NCI-H2196 (cell line): ENCODE measurements at regions not wholly inside any gene's neighbourhood (a gene's known extent, or its start where the extent isn't known, plus 50 kb on each side); places are given as distances from the start of the nearest gene placed in this dataset.
"Not testable (repeated sequence)": the region's sequence is repeated elsewhere in the genome, so short reads cannot be mapped to it uniquely, and the experiment has no call there.

Source experiments
- DNase-seq: peaks from one replicate; lab custom pipeline; 2025; ENCODE audit not compliant: unreplicated experiment; lab: John Stamatoyannopoulos, UW

- no peak for DNase-seq
These were observed 162.5 kb downstream of the PRL start for GRCh38 chr6:22134308-22134707.

- DNase-seq = no peak
These were observed 161.4 kb downstream of the PRL start for GRCh38 chr6:22135395-22135794.

- DNase-seq = not testable (repeated sequence)
These were observed 156.1 kb downstream of the PRL start for GRCh38 chr6:22140736-22141135.

- peak; percentile 95 for DNase-seq
These were observed 155.5 kb downstream of the PRL start for GRCh38 chr6:22141241-22141745.

GRCh38 chr6:22142856-22143255 lies 154.0 kb downstream of the PRL start:
- DNase-seq = no peak

GRCh38 chr6:22145376-22145775 lies 151.5 kb downstream of the PRL start:
- no peak for DNase-seq

- DNase-seq = peak; percentile 20
These were observed 150.8 kb downstream of the PRL start for GRCh38 chr6:22145823-22146677.

- no peak for DNase-seq
These were observed 150.2 kb downstream of the PRL start for GRCh38 chr6:22146678-22146930.

- DNase-seq = no peak
These were observed 149.7 kb downstream of the PRL start for GRCh38 chr6:22146931-22147701.

GRCh38 chr6:22147921-22148776 lies 148.7 kb downstream of the PRL start:
- DNase-seq = peak; percentile 87

GRCh38 chr6:22149096-22149495 lies 147.7 kb downstream of the PRL start:
- peak; percentile 57 for DNase-seq

- DNase-seq = peak; percentile 73
These were observed 147.1 kb downstream of the PRL start for GRCh38 chr6:22149501-22150367.

GRCh38 chr6:22150368-22151035 lies 146.3 kb downstream of the PRL start:
- DNase-seq = no peak

- DNase-seq = no peak
These were observed 144.9 kb downstream of the PRL start for GRCh38 chr6:22151892-22152291.

GRCh38 chr6:22152841-22153240 lies 144.0 kb downstream of the PRL start:
- no peak for DNase-seq

GRCh38 chr6:22153384-22154158 lies 143.3 kb downstream of the PRL start:
- DNase-seq = no peak

GRCh38 chr6:22155551-22155950 lies 141.3 kb downstream of the PRL start:
- DNase-seq = no peak

GRCh38 chr6:22157233-22157632 lies 139.6 kb downstream of the PRL start:
- DNase-seq = no peak

GRCh38 chr6:22164236-22164635 lies 132.6 kb downstream of the PRL start:
- no peak for DNase-seq
